ENCODE measurements at regions not wholly inside any gene's neighbourhood (a gene's known extent, or its start where the extent isn't known, plus 50 kb on each side); places are given as distances from the start of the nearest gene placed in this dataset.

GRCh38 chr16:6193718-6194117, 1096.1 kb upstream of the EEF2KMT start:
- H3K23ac ChIP-seq (ENCODE audit: low read depth, low read length), result no peak overlapping the region
- dilution Hi-C loops (cut with HindIII; ENCODE audit: low sequenced_read_pairs, unreplicated experiment), result no loop called here
- H3K9me1 ChIP-seq (ENCODE audit: insufficient read depth, low read length), result no peaks in the 10 kb centered on the region
- no TSS peak for BruUV-seq (replicated peaks)
- H2AK9ac ChIP-seq (replicated peaks; ENCODE audit: low read depth, low read length, poor library complexity), result no peak overlapping the region
- POLR2A ChIA-PET (ENCODE audit: unreplicated experiment), result no interaction called here
- DNase-seq, result no peak
- no peaks in the 10 kb centered on the region for H4K20me1 ChIP-seq (ENCODE audit: insufficient read depth, low read length)
- H3K36me3 ChIP-seq (ENCODE audit: control insufficient read depth, insufficient read depth, low read length), result no peaks in the 10 kb centered on the region
- intact Hi-C loops (cut with micrococcal nuclease), result no loop called here
- H3K4ac ChIP-seq (ENCODE audit: low read depth, low read length), result no peak overlapping the region
- CTCF ChIA-PET, result no interaction called here
- TF ChIP-seq USF2 (IDR thresholded peaks at IDR 0.05; ENCODE audit: low read depth, low read length) (no peak), RCOR1 (IDR thresholded peaks at IDR 0.05; ENCODE audit: insufficient replicate concordance, low read length) (no peak), CEBPB (IDR thresholded peaks at IDR 0.05; ENCODE audit: low read depth, low read length) (no peak), POLR2A (IDR thresholded peaks at IDR 0.05; ENCODE audit: low read depth, low read length) (no peak), ELK1 (IDR thresholded peaks at IDR 0.05; ENCODE audit: borderline replicate concordance, low read depth, low read length) (no peak), FOS (IDR thresholded peaks at IDR 0.05; ENCODE audit: low read depth, low read length) (no peak), RFX5 (IDR thresholded peaks at IDR 0.05; ENCODE audit: low read depth, low read length) (no peak), NFE2L2 (IDR thresholded peaks at IDR 0.05; ENCODE audit: low read depth, low read length) (no peak), CHD1 (IDR thresholded peaks at IDR 0.05; ENCODE audit: low read depth, low read length) (no peak), CTCF (conservative IDR thresholded peaks at IDR 0.05; ENCODE audit: low read depth, low read length) (no peak), MAFK (IDR thresholded peaks at IDR 0.05; ENCODE audit: low read depth, low read length) (no peak), BHLHE40 (IDR thresholded peaks at IDR 0.05; ENCODE audit: low read depth, low read length) (no peak), SMC3 (IDR thresholded peaks at IDR 0.05; ENCODE audit: low read depth, low read length) (no peak), MXI1 (IDR thresholded peaks at IDR 0.05; ENCODE audit: borderline replicate concordance, low read depth, low read length) (no peak), RAD21 (IDR thresholded peaks at IDR 0.05; ENCODE audit: low read length) (no peak), MAZ (IDR thresholded peaks at IDR 0.05; ENCODE audit: borderline replicate concordance, low read depth, low read length) (no peak)
- H2BK15ac ChIP-seq (ENCODE audit: low read depth, low read length), result no peak overlapping the region
- no peak overlapping the region for H4K8ac ChIP-seq (ENCODE audit: low read depth in 2 of 2, low read length in 2 of 2)
- no peak overlapping the region for H3K56ac ChIP-seq (ENCODE audit: extremely low read depth, insufficient read depth, low read length)
- no peak overlapping the region for H3K14ac ChIP-seq (replicated peaks; ENCODE audit: low read depth, low read length)
- no peaks in the 10 kb centered on the region for H3K4me1 ChIP-seq (ENCODE audit: control insufficient read depth, insufficient read depth, low read length)
- no peak overlapping the region for H4K91ac ChIP-seq (ENCODE audit: insufficient read depth, low read depth, low read length)
- ATAC-seq (ENCODE audit: low read depth), result no peak
- no peak overlapping the region for H3K18ac ChIP-seq (ENCODE audit: low read depth, low read length)
- H2AK5ac ChIP-seq (ENCODE audit: low read depth, low read length), result no peak overlapping the region
- in situ Hi-C loops (cut with MboI; ENCODE audit: low sequenced_read_pairs), result no loop called here
- no peak overlapping the region for H2AFZ ChIP-seq (replicated peaks; ENCODE audit: low read length, poor library complexity)
- H3K4me3 ChIP-seq (ENCODE audit: insufficient read depth, low read depth, low read length), result no peak overlapping the region
- no peaks in the 10 kb centered on the region for H3K79me1 ChIP-seq (ENCODE audit: low read depth in 1 of 2, low read length in 2 of 2)
- H3K9ac ChIP-seq (ENCODE audit: low read depth, low read length), result no peak overlapping the region
- H2BK20ac ChIP-seq (ENCODE audit: low read depth, low read length), result no peak overlapping the region
- no peak overlapping the region for H3K27ac ChIP-seq (ENCODE audit: insufficient read depth, low read length)
- no peak overlapping the region for H2BK5ac ChIP-seq (ENCODE audit: low read depth, low read length, poor library complexity, severe bottlenecking)
- no peaks in the 10 kb centered on the region for H3K27me3 ChIP-seq (ENCODE audit: control insufficient read depth, insufficient read depth, low read length)
- no peak overlapping the region for H4K5ac ChIP-seq (ENCODE audit: low read depth, low read length)
- H2BK120ac ChIP-seq (ENCODE audit: low read depth, low read length), result no peak overlapping the region
- H3K9me3 ChIP-seq (ENCODE audit: control insufficient read depth, insufficient read depth, low read length), result peaks cover 10% of the 10 kb centered on the region
- no peak overlapping the region for H3K4me2 ChIP-seq (ENCODE audit: low read depth, low read length)
- no CpG with 5 or more reads among the region's 3 CpGs for WGBS, 2 experiments (ENCODE audit: extremely low coverage in 2 of 2, insufficient read length in 1 of 2)
